Hepatocyte (in vitro differentiated cells): ENCODE measurements at regions not wholly inside any gene's neighbourhood (a gene's known extent, or its start where the extent isn't known, plus 50 kb on each side); places are given as distances from the start of the nearest gene placed in this dataset.

Source experiments
- DNase-seq: peaks from one replicate; pipeline ENCODE4 v3.0.0-alpha.2; 2016; ENCODE audit warnings: low spot score
- H2AFZ ChIP-seq: fragments of 200-600 bp; sonication (generic); 2 replicates; pipeline ENCODE4 v1.6.0; 2016; ENCODE audit warnings: antibody characterized with exemption, mild to moderate bottlenecking
- H3K27ac ChIP-seq: fragments of 200-600 bp; sonication (generic); 2 replicates; pipeline ENCODE4 v1.5.1; 2016; ENCODE audit warnings: mild to moderate bottlenecking
- H3K27me3 ChIP-seq: fragments of 200-600 bp; sonication (generic); 2 replicates; pipeline ENCODE4 v1.6.1; 2016
- H3K36me3 ChIP-seq: fragments of 200-600 bp; sonication (generic); replicated peaks from 2 replicates; pipeline ENCODE4 v1.5.1; 2016; ENCODE audit warnings: low read depth; ENCODE audit not compliant: insufficient read depth
- H3K4me1 ChIP-seq: fragments of 200-600 bp; sonication (generic); 2 replicates; pipeline ENCODE4 v1.5.1; 2016; ENCODE audit warnings: mild to moderate bottlenecking, moderate library complexity; ENCODE audit not compliant: insufficient read depth
- H3K4me2 ChIP-seq: fragments of 200-600 bp; sonication (generic); 2 replicates; pipeline ENCODE4 v1.6.0; 2016
- H3K4me3 ChIP-seq: fragments of 200-600 bp; sonication (generic); 2 replicates; pipeline ENCODE4 v1.5.1; 2016; ENCODE audit warnings: mild to moderate bottlenecking
- H3K79me2 ChIP-seq: fragments of 200-600 bp; sonication (generic); 2 replicates; pipeline ENCODE4 v1.6.0; 2017; ENCODE audit warnings: mild to moderate bottlenecking
- H3K9me2 ChIP-seq: fragments of 200-600 bp; sonication (generic); replicated peaks from 2 replicates; pipeline ENCODE4 v1.6.0; 2017; ENCODE audit warnings: mild to moderate bottlenecking; ENCODE audit not compliant: insufficient read depth
- H3K9me3 ChIP-seq: fragments of 200-600 bp; sonication (generic); 2 replicates; pipeline ENCODE4 v1.5.1; 2016; ENCODE audit warnings: low read depth, mild to moderate bottlenecking
- H4K20me1 ChIP-seq: fragments of 200-600 bp; sonication (generic); 2 replicates; pipeline ENCODE4 v1.6.0; 2016; ENCODE audit warnings: mild to moderate bottlenecking; ENCODE audit not compliant: insufficient read depth, poor library complexity, severe bottlenecking
- CTCF ChIP-seq: fragments of 200-600 bp; sonication (generic); IDR thresholded peaks from 2 replicates; pipeline ENCODE4 v1.5.1; 2016; ENCODE audit warnings: antibody characterized with exemption, mild to moderate bottlenecking; ENCODE audit not compliant: poor library complexity
- EZH2 ChIP-seq: fragments of 200-600 bp; sonication (generic); IDR thresholded peaks from 2 replicates; pipeline ENCODE4 v1.6.1; 2016; ENCODE audit warnings: antibody characterized with exemption, mild to moderate bottlenecking, borderline replicate concordance
- EZH2phosphoT487 ChIP-seq: fragments of 200-600 bp; sonication (generic); IDR thresholded peaks from one replicate; pipeline ENCODE4 v1.6.1; 2018; ENCODE audit warnings: antibody characterized with exemption, mild to moderate bottlenecking, low read depth, moderate library complexity; ENCODE audit not compliant: unreplicated experiment, severe bottlenecking
- WGBS: methylation state at CpG from one replicate; pipeline ENCODE4 v1.1.6; 2016; ENCODE audit warnings: low lambda C conversion rate; ENCODE audit errors: missing lambda C conversion rate; 5-methylcytosine and 5-hydroxymethylcytosine counted together

- H3K79me2 ChIP-seq: no peaks in the 10 kb centered on the region
- DNase-seq: no peak
- H2AFZ ChIP-seq: no peak overlapping the region
- no peak overlapping the region for H3K4me3 ChIP-seq
- no peaks in the 10 kb centered on the region for H3K36me3 ChIP-seq
- H3K9me2 ChIP-seq: no peaks in the 10 kb centered on the region
- 92% methylated on average over 18 of the region's 18 CpGs for WGBS
- no peaks in the 10 kb centered on the region for H3K9me3 ChIP-seq
- no peak overlapping the region for H3K4me2 ChIP-seq
- H4K20me1 ChIP-seq: no peaks in the 10 kb centered on the region
- TF ChIP-seq EZH2 (no peak), CTCF (no peak), EZH2phosphoT487 (no peak)
- H3K27ac ChIP-seq: no peak overlapping the region
- no peaks in the 10 kb centered on the region for H3K4me1 ChIP-seq
- peaks cover 1% of the 10 kb centered on the region for H3K27me3 ChIP-seq
Observed at GRCh38 chr22:48358886-48359612, 1468.6 kb downstream of the BRD1 start.

- no peaks in the 10 kb centered on the region for H3K4me1 ChIP-seq
- H3K36me3 ChIP-seq: no peaks in the 10 kb centered on the region
- no peaks in the 10 kb centered on the region for H3K9me3 ChIP-seq
- TF ChIP-seq EZH2: no peak
- no peak for TF ChIP-seq CTCF
- no peak for TF ChIP-seq EZH2phosphoT487
- H3K79me2 ChIP-seq: no peaks in the 10 kb centered on the region
- no peaks in the 10 kb centered on the region for H3K9me2 ChIP-seq
- 75% methylated on average over 7 of the region's 7 CpGs for WGBS
- DNase-seq: no peak
- H4K20me1 ChIP-seq: no peaks in the 10 kb centered on the region
- no peaks in the 10 kb centered on the region for H3K27me3 ChIP-seq
- no peak overlapping the region for H2AFZ ChIP-seq
- no peak overlapping the region for H3K4me2 ChIP-seq
- H3K4me3 ChIP-seq: no peak overlapping the region
- H3K27ac ChIP-seq: no peak overlapping the region
Observed at GRCh38 chr22:48357961-48358360, 1469.7 kb downstream of the BRD1 start.

DNA sequence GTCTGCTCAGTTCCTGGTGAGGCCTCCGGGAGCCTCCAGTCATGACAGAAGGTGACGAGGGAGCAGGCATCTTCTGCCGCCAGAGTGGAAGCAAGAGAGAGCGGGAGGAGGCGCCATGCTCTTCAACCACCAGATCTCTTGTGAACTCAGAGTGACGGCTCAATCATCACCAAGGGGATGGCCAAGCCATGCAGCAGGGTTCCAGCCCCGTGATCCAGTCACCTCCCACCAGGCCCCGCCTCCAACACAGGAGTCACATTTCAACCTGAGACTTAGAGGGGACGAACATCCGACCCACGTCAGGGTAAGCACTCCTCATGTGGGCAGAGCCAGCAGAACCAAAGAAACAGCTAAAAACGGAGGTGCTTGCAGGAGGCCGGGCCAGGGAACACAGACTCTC is 1470.5 kb downstream of the BRD1 start:
- no peaks in the 10 kb centered on the region for H3K9me2 ChIP-seq
- no peak overlapping the region for H2AFZ ChIP-seq
- H4K20me1 ChIP-seq: no peaks in the 10 kb centered on the region
- no peak overlapping the region for H3K4me2 ChIP-seq
- no peak overlapping the region for H3K4me3 ChIP-seq
- 44% methylated on average over 13 of the region's 13 CpGs for WGBS
- H3K27ac ChIP-seq: no peak overlapping the region
- DNase-seq: no peak
- no peaks in the 10 kb centered on the region for H3K79me2 ChIP-seq
- no peaks in the 10 kb centered on the region for H3K27me3 ChIP-seq
- no peaks in the 10 kb centered on the region for H3K36me3 ChIP-seq
- no peaks in the 10 kb centered on the region for H3K4me1 ChIP-seq
- no peaks in the 10 kb centered on the region for H3K9me3 ChIP-seq
- no peak for TF ChIP-seq CTCF
- TF ChIP-seq EZH2: no peak
- TF ChIP-seq EZH2phosphoT487: no peak
